GM23338 (cell line): ENCODE measurements at regions not wholly inside any gene's neighbourhood (a gene's known extent, or its start where the extent isn't known, plus 50 kb on each side); places are given as distances from the start of the nearest gene placed in this dataset.

ENCODE experiments used
- ATAC-seq: fragments of 200-7000 bp; cut with Tn5 transposase; 3 replicates; pipeline ENCODE4 v1.9.1; 2020
- DNase-seq: peaks from one replicate; pipeline ENCODE4 v3.0.0-alpha.2; 2015; ENCODE audit warnings: low spot score
- H2AFZ ChIP-seq: fragments of 200-600 bp; sonication (generic); 2 replicates; pipeline ENCODE4 v1.8.0; 2016; ENCODE audit warnings: antibody characterized with exemption, mild to moderate bottlenecking, moderate library complexity
- H3F3A ChIP-seq: fragments of 200-600 bp; sonication (generic); replicated peaks from 2 replicates; pipeline ENCODE4 v1.8.0; 2017; ENCODE audit warnings: antibody characterized with exemption, mixed run types, low read depth
- H3K27ac ChIP-seq: fragments of 200-600 bp; sonication (generic); 2 replicates; pipeline ENCODE4 v1.6.1; 2016; ENCODE audit warnings: low read depth
- H3K27me3 ChIP-seq: fragments of 200-600 bp; sonication (generic); 2 replicates; pipeline ENCODE4 v1.8.0; 2016; ENCODE audit warnings: mild to moderate bottlenecking, mixed run types, moderate library complexity; ENCODE audit not compliant: insufficient read depth
- H3K36me3 ChIP-seq: fragments of 200-600 bp; sonication (generic); 2 replicates; pipeline ENCODE4 v1.8.0; 2016; ENCODE audit warnings: mild to moderate bottlenecking; ENCODE audit not compliant: insufficient read depth
- H3K4me1 ChIP-seq: fragments of 200-600 bp; sonication (generic); 2 replicates; pipeline ENCODE4 v1.8.0; 2016; ENCODE audit warnings: mild to moderate bottlenecking, moderate library complexity; ENCODE audit not compliant: insufficient read depth
- H3K4me2 ChIP-seq: fragments of 200-600 bp; sonication (generic); 2 replicates; pipeline ENCODE4 v1.7.1; 2017; ENCODE audit warnings: mixed run types
- H3K4me3 ChIP-seq: fragments of 200-600 bp; sonication (generic); 2 replicates; pipeline ENCODE4 v1.6.1; 2016; ENCODE audit warnings: mixed run types
- H3K79me2 ChIP-seq: fragments of 200-600 bp; sonication (generic); replicated peaks from 2 replicates; pipeline ENCODE4 v1.8.0; 2017; ENCODE audit warnings: mild to moderate bottlenecking; ENCODE audit not compliant: insufficient read depth
- H3K9me2 ChIP-seq: fragments of 200-600 bp; sonication (generic); 2 replicates; pipeline ENCODE4 v1.8.0; 2017; ENCODE audit not compliant: insufficient read depth
- H4K20me1 ChIP-seq: fragments of 200-600 bp; sonication (generic); replicated peaks from 2 replicates; pipeline ENCODE4 v1.8.0; 2017; ENCODE audit warnings: mild to moderate bottlenecking; ENCODE audit not compliant: insufficient read depth
- H3K27ac Mint-ChIP-seq: 2 replicates; pipeline ENCODE4 v1.8.0; 2020; ENCODE audit warnings: inconsistent platforms, mild to moderate bottlenecking, moderate library complexity, mixed read lengths
- H3K27me3 Mint-ChIP-seq: 3 replicates; pipeline ENCODE4 v1.8.0; 2022; ENCODE audit warnings: low read depth, mild to moderate bottlenecking, moderate library complexity, mixed read lengths, inconsistent platforms; ENCODE audit not compliant: insufficient read depth, poor library complexity
- H3K36me3 Mint-ChIP-seq: 3 replicates; pipeline ENCODE4 v1.8.0; 2021; ENCODE audit warnings: low read depth, mild to moderate bottlenecking, inconsistent platforms, moderate library complexity, mixed read lengths
- H3K4me1 Mint-ChIP-seq: 3 replicates; pipeline ENCODE4 v1.8.0; 2020; ENCODE audit warnings: mild to moderate bottlenecking, inconsistent platforms, mixed read lengths
- H3K4me3 Mint-ChIP-seq: 3 replicates; pipeline ENCODE4 v1.8.0; 2021; ENCODE audit warnings: moderate library complexity, mild to moderate bottlenecking, inconsistent platforms, mixed read lengths
- H3K9me3 Mint-ChIP-seq: 3 replicates; pipeline ENCODE4 v1.8.0; 2020; ENCODE audit warnings: moderate library complexity, mild to moderate bottlenecking, inconsistent platforms, mixed read lengths
- CREB1 ChIP-seq: fragments of 250-450 bp; sonication (Bioruptor Pico); IDR thresholded peaks from 2 replicates; pipeline ENCODE4 v1.5.0; 2020; ENCODE audit warnings: low read depth, mild to moderate bottlenecking, moderate library complexity
- JUNB ChIP-seq: IDR thresholded peaks from one replicate; pipeline ENCODE4 v1.6.1; 2016; ENCODE audit warnings: antibody characterized with exemption; ENCODE audit not compliant: unreplicated experiment
- NANOG ChIP-seq: IDR thresholded peaks from 2 replicates; pipeline ENCODE4 v1.6.1; 2016; ENCODE audit warnings: antibody characterized with exemption, borderline replicate concordance
- POLR2AphosphoS5 ChIP-seq: IDR thresholded peaks from 2 replicates; pipeline ENCODE4 v1.6.1; 2016; ENCODE audit warnings: antibody characterized with exemption, low read depth
- STAT1 ChIP-seq: IDR thresholded peaks from one replicate; pipeline ENCODE4 v1.6.1; 2016; ENCODE audit warnings: antibody characterized with exemption; ENCODE audit not compliant: unreplicated experiment
- ZNF114 ChIP-seq: fragments of 250-450 bp; sonication (Bioruptor Pico); IDR thresholded peaks from 2 replicates; pipeline ENCODE4 v1.5.0; 2020; ENCODE audit warnings: mild to moderate bottlenecking, moderate library complexity
- ZNF331 ChIP-seq: fragments of 250-450 bp; sonication (Bioruptor Pico); IDR thresholded peaks from 2 replicates; pipeline ENCODE4 v1.5.0; 2020; ENCODE audit warnings: low read depth, mild to moderate bottlenecking, moderate library complexity
- TF ChIP-seq, protein P1 (sequence below): IDR thresholded peaks from one replicate; pipeline ENCODE4 v1.6.1; 2018; ENCODE audit warnings: antibody characterized with exemption; ENCODE audit not compliant: unreplicated experiment
- TF ChIP-seq, protein P2 (sequence below), 2 experiments: fragments of 200-600 bp in 1 of 2; sonication (generic) in 1 of 2; conservative IDR thresholded peaks; 2 replicates each; pipeline versions ENCODE4 v1.5.1 to v1.6.1; 2016 to 2017; ENCODE audit warnings: antibody characterized with exemption in 2 of 2, low read depth in 2 of 2, mild to moderate bottlenecking in 2 of 2, moderate library complexity in 1 of 2
- TF ChIP-seq, protein P3 (sequence below): IDR thresholded peaks from 2 replicates; pipeline ENCODE4 v1.6.1; 2016; ENCODE audit warnings: antibody characterized with exemption
- TF ChIP-seq, protein P4 (sequence below): fragments of 250-450 bp; sonication (Bioruptor Pico); IDR thresholded peaks from 2 replicates; pipeline ENCODE4 v1.5.0; 2020; ENCODE audit warnings: mild to moderate bottlenecking, moderate library complexity

DNA sequence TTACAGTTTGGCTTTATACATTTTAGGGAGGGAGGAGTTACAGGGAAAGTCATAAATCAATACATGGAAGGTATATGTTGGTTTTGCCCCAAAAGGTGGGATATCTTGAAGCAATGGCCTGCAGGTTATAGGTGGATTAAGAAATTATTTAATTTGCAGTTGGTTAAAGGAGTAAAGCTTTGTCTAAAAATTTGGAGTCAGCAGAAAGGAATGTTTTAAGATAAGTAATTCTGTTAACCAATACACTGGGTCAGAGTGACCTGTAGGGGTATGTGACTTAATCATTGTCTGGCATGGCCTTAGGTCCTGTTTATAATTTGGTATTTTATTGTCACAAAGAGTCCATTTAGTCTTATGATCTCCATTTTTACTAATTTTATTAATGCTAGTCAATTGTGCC lies 115.0 kb downstream of the AGTR2 start:
- H3K27ac ChIP-seq = no peak overlapping the region
- H3K9me2 ChIP-seq = no peaks in the 10 kb centered on the region
- no peak overlapping the region for H3K27ac Mint-ChIP-seq
- H3K4me1 Mint-ChIP-seq = peaks cover 6% of the 10 kb centered on the region; the same call in 2 of the 3 replicates
- no peaks in the 10 kb centered on the region for H3F3A ChIP-seq
- H3K27me3 ChIP-seq = no peaks in the 10 kb centered on the region
- no peak overlapping the region for H3K4me2 ChIP-seq
- H2AFZ ChIP-seq = no peak overlapping the region
- H3K36me3 Mint-ChIP-seq = no peaks in the 10 kb centered on the region; the same call in 2 of the 3 replicates
- peaks cover 4% of the 10 kb centered on the region; the same call in 1 of the 3 replicates for H3K9me3 Mint-ChIP-seq
- TF ChIP-seq CREB1 (CRISPR knock-in tag) (no peak), NANOG (no peak), ZNF331 (CRISPR knock-in tag) (no peak), POLR2AphosphoS5 (no peak), STAT1 (no peak), JUNB (no peak), ZNF114 (no peak)
- TF ChIP-seq, protein P1, sequence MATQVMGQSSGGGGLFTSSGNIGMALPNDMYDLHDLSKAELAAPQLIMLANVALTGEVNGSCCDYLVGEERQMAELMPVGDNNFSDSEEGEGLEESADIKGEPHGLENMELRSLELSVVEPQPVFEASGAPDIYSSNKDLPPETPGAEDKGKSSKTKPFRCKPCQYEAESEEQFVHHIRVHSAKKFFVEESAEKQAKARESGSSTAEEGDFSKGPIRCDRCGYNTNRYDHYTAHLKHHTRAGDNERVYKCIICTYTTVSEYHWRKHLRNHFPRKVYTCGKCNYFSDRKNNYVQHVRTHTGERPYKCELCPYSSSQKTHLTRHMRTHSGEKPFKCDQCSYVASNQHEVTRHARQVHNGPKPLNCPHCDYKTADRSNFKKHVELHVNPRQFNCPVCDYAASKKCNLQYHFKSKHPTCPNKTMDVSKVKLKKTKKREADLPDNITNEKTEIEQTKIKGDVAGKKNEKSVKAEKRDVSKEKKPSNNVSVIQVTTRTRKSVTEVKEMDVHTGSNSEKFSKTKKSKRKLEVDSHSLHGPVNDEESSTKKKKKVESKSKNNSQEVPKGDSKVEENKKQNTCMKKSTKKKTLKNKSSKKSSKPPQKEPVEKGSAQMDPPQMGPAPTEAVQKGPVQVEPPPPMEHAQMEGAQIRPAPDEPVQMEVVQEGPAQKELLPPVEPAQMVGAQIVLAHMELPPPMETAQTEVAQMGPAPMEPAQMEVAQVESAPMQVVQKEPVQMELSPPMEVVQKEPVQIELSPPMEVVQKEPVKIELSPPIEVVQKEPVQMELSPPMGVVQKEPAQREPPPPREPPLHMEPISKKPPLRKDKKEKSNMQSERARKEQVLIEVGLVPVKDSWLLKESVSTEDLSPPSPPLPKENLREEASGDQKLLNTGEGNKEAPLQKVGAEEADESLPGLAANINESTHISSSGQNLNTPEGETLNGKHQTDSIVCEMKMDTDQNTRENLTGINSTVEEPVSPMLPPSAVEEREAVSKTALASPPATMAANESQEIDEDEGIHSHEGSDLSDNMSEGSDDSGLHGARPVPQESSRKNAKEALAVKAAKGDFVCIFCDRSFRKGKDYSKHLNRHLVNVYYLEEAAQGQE = no peak
- TF ChIP-seq, protein P2, sequence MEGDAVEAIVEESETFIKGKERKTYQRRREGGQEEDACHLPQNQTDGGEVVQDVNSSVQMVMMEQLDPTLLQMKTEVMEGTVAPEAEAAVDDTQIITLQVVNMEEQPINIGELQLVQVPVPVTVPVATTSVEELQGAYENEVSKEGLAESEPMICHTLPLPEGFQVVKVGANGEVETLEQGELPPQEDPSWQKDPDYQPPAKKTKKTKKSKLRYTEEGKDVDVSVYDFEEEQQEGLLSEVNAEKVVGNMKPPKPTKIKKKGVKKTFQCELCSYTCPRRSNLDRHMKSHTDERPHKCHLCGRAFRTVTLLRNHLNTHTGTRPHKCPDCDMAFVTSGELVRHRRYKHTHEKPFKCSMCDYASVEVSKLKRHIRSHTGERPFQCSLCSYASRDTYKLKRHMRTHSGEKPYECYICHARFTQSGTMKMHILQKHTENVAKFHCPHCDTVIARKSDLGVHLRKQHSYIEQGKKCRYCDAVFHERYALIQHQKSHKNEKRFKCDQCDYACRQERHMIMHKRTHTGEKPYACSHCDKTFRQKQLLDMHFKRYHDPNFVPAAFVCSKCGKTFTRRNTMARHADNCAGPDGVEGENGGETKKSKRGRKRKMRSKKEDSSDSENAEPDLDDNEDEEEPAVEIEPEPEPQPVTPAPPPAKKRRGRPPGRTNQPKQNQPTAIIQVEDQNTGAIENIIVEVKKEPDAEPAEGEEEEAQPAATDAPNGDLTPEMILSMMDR (conservative IDR thresholded peaks at IDR 0.05; ENCODE audit: low read depth in 2 of 2) = no peak
- TF ChIP-seq, protein P3, sequence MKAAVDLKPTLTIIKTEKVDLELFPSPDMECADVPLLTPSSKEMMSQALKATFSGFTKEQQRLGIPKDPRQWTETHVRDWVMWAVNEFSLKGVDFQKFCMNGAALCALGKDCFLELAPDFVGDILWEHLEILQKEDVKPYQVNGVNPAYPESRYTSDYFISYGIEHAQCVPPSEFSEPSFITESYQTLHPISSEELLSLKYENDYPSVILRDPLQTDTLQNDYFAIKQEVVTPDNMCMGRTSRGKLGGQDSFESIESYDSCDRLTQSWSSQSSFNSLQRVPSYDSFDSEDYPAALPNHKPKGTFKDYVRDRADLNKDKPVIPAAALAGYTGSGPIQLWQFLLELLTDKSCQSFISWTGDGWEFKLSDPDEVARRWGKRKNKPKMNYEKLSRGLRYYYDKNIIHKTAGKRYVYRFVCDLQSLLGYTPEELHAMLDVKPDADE = no peak
- TF ChIP-seq, protein P4, sequence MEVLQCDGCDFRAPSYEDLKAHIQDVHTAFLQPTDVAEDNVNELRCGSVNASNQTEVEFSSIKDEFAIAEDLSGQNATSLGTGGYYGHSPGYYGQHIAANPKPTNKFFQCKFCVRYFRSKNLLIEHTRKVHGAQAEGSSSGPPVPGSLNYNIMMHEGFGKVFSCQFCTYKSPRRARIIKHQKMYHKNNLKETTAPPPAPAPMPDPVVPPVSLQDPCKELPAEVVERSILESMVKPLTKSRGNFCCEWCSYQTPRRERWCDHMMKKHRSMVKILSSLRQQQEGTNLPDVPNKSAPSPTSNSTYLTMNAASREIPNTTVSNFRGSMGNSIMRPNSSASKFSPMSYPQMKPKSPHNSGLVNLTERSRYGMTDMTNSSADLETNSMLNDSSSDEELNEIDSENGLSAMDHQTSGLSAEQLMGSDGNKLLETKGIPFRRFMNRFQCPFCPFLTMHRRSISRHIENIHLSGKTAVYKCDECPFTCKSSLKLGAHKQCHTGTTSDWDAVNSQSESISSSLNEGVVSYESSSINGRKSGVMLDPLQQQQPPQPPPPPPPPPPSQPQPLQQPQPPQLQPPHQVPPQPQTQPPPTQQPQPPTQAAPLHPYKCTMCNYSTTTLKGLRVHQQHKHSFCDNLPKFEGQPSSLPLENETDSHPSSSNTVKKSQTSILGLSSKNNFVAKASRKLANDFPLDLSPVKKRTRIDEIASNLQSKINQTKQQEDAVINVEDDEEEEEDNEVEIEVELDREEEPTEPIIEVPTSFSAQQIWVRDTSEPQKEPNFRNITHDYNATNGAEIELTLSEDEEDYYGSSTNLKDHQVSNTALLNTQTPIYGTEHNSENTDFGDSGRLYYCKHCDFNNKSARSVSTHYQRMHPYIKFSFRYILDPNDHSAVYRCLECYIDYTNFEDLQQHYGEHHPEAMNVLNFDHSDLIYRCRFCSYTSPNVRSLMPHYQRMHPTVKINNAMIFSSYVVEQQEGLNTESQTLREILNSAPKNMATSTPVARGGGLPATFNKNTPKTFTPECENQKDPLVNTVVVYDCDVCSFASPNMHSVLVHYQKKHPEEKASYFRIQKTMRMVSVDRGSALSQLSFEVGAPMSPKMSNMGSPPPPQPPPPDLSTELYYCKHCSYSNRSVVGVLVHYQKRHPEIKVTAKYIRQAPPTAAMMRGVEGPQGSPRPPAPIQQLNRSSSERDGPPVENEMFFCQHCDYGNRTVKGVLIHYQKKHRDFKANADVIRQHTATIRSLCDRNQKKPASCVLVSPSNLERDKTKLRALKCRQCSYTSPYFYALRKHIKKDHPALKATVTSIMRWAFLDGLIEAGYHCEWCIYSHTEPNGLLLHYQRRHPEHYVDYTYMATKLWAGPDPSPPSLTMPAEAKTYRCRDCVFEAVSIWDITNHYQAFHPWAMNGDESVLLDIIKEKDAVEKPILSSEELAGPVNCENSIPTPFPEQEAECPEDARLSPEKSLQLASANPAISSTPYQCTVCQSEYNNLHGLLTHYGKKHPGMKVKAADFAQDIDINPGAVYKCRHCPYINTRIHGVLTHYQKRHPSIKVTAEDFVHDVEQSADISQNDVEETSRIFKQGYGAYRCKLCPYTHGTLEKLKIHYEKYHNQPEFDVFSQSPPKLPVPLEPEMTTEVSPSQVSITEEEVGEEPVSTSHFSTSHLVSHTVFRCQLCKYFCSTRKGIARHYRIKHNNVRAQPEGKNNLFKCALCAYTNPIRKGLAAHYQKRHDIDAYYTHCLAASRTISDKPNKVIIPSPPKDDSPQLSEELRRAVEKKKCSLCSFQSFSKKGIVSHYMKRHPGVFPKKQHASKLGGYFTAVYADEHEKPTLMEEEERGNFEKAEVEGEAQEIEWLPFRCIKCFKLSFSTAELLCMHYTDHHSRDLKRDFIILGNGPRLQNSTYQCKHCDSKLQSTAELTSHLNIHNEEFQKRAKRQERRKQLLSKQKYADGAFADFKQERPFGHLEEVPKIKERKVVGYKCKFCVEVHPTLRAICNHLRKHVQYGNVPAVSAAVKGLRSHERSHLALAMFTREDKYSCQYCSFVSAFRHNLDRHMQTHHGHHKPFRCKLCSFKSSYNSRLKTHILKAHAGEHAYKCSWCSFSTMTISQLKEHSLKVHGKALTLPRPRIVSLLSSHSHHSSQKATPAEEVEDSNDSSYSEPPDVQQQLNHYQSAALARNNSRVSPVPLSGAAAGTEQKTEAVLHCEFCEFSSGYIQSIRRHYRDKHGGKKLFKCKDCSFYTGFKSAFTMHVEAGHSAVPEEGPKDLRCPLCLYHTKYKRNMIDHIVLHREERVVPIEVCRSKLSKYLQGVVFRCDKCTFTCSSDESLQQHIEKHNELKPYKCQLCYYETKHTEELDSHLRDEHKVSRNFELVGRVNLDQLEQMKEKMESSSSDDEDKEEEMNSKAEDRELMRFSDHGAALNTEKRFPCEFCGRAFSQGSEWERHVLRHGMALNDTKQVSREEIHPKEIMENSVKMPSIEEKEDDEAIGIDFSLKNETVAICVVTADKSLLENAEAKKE (CRISPR knock-in tag) = no peak
- ATAC-seq (no peak), DNase-seq (no peak)
- no peak overlapping the region for H3K4me3 Mint-ChIP-seq
- no peaks in the 10 kb centered on the region for H4K20me1 ChIP-seq
- no peak overlapping the region for H3K4me3 ChIP-seq
- no peaks in the 10 kb centered on the region for H3K79me2 ChIP-seq
- peaks cover 12% of the 10 kb centered on the region for H3K4me1 ChIP-seq
- no peaks in the 10 kb centered on the region for H3K36me3 ChIP-seq
- no peaks in the 10 kb centered on the region for H3K27me3 Mint-ChIP-seq
